SIG-M5 treated with dmso at 0.1 percent for 504 hours (cell line): ENCODE measurements at regions not wholly inside any gene's neighbourhood (a gene's known extent, or its start where the extent isn't known, plus 50 kb on each side); places are given as distances from the start of the nearest gene placed in this dataset.
A peak's percentile ranks its signal among the peaks of the same experiment; 100 is the strongest.

ENCODE experiments used
- DNase-seq: peaks from one replicate; lab custom pipeline; 2025; ENCODE audit not compliant: unreplicated experiment; lab: John Stamatoyannopoulos, UW

DNA sequence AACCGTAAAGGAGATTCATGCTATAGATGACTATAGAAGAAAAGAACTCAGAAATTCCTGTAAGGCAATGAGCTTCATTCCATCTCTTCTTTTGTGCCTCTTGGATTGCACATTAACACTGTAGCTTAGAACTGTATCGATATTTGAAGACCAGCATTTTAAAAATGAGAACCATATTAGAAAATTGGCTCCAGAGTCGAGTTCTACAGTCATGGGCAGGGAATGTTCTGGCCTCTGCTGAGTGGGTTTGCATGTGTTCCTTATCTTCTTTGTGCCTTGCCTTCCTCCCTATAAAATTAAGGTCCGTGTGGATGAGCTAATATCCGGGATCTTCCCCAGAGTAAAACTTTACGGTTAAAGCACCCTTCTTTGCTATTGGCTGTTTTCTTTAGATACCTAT lies 77.4 kb upstream of the PLCL2 start:
- no peak for DNase-seq

DNA sequence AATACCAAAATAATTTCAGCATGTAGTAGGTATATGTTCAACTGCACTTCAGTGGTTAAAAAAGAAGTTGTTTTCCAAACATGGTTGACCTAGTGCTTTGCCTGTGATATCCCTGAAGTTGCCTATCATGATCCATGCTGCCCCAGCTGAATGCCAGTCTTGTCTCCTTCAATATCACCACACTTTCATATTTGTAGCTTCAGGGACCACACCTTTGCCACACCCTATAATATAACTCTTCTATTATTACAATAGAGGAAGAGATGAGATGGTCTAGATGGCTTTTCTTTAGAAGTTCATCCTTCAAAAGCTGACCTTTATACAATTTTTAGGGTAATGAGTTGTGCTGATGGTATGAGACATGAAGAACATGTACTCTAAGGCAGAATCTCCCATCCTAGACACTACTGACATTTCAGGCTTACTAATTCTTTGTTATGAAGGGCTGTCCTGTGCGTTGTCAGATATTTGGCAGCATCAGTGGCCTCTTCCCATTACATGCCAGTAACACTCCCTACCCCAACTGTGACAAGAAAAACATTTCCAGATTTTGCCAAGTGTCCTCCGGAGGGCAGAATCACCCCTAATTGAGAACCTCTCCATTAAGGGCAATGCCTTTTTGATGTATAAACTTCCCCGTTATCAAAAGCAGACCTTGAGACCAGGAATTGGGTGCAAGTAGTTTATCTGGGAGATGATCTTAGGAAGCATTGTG lies 76.2 kb upstream of the PLCL2 start:
- DNase-seq: no peak

DNA sequence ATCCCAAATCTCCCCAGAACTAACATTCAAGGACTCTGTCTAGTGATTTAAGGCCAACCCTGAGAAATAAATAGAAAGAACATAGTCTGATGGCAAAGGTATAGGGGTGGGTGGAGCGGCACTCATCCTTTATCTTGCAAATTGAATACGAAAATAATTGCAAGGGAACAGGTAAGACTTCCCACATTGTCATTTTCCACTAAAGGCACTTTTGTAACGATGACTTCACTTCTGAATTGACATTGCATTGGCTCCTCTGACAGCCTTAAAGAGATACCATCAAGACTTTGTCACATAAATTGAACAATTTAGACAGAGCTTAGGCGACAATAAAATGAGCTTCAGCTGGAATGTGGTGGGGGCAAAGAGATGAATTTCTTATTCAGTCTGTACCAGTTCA lies 75.3 kb upstream of the PLCL2 start:
- DNase-seq: no peak

DNA sequence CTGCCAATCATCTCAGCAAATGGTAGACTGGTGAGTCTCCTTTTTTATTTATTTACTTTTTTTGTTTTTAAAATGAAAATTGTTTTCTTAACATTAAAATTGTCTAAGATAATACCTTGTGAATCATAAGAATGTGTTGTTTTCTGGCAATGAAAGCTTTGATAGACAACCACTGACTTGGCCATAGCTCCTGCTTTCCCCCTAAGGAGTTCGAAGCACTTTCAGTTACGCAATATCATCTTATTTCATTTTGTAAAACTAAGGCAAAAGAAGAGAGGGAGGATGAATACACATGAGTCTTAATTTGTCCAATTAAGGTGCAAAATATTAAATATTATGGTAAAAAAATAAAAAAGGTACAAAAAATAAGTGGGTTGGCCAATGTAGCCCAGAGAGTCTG lies 74.8 kb upstream of the PLCL2 start:
- DNase-seq: no peak

DNA sequence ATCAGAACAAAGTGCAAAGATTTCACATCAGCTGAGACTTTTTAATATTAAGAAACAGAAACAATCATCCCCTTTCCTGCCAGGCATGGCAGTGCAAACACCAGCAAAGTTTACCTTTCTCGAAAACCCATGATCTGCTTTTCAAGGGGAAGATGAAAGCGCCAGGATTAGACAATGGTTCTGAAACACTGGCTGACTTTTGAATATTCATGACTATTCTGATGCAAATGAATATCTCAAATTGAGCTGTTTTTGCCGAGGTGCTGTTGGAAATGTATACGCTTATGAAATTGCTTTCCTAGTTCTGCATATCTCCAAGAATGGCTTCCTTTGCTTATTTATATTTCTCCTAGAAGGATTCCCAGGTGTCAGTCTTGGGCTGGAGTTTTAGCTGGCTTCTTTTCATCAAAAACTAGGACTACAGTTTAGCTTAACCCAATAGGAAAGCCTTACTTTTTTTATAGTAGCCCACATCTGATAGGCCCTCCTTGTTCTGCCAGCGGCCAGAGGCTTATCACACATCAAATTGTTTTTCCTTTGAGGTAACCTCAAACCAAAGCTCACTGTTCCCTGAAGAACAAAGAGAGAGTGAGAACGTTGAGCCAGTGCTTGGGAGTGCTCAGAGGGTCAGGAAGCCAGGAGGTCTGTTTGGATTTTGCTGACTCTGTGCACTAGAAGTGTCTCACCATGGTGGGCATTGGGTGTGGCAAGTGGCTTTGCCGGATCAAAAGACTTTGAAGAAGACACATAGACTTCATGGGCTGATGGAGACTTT lies 74.0 kb upstream of the PLCL2 start:
- no peak for DNase-seq

DNA sequence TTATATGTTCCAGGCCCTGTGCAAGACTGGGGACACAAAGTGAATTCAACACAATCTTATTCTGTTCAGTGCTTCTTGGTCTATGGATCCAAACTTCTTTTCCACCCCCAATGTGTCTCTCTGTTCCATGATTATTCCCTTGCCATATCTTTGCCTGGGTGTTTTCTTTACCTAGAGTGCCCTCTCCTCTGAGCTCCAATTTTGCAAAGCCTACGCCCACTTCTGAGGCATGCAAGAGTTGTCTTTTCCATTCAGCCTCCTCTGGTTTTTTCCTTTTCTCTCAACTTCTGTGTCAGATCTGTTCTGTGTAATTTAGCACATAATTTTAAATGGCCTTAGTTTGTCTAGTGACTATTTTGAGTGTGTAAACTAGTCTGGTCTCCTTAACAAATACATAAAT lies 72.8 kb upstream of the PLCL2 start:
- no peak for DNase-seq

DNA sequence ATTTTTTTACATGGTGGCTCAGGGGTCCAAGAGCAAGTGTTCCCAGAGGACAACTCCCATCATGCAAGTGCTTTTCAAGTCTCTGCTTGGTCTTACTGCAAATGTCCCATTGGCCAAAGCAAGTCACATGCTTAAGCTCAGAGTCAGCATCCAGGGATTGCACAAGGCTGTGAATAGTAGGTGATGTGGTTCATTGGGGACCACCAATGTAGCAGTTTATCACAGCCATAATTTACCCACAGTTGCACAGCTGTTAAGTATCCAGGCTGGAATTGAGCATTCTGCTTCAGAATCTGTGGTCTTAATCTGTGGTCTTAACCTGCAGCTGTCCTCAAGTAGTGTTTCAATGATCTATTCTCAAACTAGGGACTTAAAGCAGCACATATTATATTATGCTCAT lies 71.4 kb upstream of the PLCL2 start:
- no peak for DNase-seq

DNA sequence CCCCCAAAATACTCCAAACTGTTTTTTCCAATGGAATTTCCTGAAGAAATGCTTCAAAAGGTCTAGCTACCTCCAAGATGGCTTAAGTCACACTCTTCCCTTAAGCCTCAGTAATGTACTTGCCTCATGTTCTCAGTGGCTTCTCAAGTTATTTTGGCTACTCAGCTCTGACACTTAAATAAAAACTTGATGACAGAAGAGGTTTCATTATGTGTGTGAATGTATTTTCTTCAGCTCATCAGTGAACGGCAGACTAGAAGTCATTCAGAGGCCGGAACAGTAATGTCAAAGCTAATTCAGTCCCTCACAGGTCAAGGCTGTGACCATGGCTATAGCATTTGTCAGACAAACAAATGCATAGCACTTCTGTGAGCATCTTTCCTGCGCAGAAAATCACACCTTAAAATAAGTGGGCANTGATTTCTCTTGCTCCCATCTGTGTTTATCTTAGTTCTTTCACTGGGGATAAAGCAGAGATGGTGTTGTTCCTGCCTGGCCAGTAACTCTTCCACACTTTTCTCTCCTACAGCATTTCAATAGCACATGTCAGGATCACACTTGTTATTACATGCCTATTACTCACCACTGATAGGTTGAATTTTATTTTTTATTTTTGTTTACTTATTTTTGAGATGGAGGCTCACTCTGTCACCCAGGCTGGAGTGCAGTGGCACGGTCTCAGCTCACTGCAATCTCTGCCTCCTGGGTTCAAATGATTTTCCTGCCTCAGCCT lies 68.5 kb upstream of the PLCL2 start:
- no peak for DNase-seq

DNA sequence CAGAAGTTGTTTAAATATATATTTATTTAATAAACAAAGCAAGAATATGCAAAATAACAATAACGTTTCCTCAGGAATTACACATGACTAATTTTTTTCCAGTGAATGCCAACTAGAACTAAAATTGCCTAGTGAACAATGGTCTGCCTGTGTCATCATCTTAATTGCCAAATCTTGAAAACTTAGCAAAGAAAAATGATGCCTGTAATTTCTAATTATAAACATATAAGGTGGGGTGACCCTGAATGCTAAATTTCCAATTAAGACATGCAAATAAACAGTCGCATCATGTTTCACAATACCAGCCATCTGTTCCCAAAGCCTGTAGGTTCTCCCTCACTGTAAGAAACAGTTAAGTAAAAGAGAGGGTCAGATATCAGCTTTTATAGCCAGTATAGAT lies 67.6 kb upstream of the PLCL2 start:
- no peak for DNase-seq

DNA sequence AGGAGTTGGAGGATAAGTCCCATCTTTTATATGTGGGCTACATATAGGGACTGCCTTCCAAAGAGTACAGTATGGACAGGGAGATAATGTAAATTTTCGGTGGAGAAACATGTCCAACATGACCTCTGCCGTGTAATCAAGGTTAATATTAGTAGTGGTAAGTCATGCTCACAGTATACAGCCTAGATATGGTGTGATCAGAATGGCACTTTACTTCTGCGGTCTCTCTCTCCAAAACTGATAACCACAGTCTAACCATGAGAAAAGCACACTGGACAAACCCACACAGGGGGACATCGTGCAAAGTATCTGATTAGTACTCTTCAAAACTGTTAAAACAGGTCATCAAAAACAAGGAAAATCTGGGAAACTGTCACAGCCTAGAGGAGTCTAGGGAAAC lies 66.6 kb upstream of the PLCL2 start:
- DNase-seq: no peak

DNA sequence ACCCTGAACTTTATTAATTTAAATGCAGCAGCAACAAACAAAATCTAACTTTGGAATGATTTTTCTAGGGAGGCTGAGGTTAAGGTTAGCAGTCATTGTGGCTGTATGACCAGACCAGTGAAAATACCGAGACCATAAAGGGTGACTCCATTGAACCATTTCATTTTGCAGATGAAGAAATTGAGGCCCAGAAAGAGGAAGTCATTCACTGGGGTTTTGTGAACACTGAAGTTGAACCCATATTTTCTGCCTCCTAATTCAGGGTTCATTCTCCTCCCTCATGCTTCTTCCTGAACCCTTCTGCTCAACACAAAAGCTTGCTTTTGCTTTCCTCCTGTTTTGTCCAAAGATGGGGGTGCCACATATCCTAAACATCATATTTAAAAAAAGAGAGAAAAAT lies 65.8 kb upstream of the PLCL2 start:
- no peak for DNase-seq

DNA sequence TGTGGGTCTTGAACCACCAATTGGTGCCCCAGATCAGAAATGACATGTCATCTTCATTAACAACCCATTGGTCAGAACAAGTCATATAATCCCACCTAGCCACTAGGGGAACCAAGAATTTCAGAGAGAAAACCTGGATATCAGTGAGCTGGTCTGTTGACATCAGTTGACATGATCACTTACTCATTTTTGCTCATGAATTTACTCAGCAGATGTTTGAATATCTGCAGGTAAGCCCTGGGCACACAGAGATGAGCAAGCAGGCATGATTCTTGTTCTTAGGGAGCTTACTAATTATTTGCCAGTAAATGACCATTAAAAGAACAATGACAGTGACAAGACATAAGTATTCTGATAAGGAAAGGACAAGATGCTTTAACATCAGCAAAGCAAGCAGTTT lies 64.3 kb upstream of the PLCL2 start:
- DNase-seq: no peak

DNA sequence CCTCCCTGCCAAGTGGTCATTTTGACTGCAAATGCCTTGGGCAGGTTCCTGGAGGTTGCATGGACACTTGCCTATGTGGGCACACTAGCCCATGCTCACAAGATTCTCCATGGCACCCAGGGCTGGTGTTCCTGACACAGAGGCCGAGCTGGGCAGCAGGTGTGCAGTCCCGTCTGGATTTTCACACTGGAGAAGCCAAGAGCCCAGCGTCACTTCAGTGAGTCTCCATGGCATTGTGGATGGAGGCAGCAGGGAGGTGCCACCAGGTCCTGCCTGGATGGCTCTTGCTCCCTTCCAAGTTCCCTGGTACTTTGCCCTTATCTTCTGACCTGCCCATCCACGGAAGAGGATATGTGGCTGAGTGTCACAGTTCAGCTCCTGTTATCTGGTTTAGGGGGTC lies 63.7 kb upstream of the PLCL2 start:
- no peak for DNase-seq

DNA sequence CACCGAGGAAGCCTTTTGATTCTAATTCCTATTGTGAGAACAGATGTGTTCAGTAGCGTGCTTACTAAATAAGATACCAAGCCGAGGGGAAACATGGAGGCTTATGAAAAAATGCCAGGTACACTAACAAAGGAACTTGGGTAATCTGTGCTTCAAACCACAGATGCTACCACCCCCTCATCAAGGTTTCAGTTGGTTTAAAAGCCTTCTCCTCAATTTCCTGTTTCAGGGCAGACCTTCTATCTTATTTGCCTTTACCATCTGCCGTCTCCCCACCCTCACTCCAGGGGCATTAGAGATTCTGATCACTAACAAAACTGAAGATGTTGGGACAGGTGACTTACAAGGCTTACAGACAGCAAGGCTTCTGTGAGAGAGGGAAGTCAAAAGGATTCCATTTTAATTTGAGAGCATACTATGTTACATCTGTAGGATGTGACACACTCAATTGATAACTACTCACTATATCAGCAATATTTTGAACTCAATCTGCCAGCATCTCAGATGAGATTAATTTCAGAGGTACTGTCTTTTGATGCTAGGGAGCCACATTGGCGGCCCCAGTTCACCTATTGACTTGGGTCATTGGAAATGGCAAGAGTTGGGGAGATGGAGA lies 60.6 kb upstream of the PLCL2 start:
- no peak for DNase-seq

DNA sequence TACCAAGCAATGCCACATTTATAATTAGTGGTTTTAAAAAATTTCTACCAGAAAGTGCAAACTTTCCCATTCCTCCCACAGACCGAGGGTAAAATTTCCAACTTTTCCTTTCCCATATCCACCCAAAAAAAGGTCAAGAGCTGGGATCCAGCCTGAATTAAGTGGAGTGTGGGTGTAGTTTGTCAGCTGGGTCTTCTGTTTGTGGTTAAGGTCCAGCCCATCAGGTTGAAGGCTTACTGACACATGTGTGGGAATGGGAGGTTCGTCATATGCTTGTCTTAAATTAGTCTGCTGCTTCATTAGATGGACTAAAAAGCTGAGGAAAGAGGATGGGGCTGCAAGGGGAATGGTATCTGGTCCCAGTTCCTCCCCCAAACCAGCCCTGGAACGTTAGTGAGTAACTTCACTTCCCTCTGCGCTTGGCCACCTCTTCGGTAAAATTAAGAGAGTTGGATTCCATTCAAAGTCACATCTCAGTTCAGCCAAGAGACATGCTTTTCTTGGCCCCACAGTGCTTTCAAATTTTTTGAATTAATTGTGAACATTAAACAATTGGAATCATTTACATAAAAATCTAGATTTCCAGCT lies 59.0 kb upstream of the PLCL2 start:
- DNase-seq: no peak

DNA sequence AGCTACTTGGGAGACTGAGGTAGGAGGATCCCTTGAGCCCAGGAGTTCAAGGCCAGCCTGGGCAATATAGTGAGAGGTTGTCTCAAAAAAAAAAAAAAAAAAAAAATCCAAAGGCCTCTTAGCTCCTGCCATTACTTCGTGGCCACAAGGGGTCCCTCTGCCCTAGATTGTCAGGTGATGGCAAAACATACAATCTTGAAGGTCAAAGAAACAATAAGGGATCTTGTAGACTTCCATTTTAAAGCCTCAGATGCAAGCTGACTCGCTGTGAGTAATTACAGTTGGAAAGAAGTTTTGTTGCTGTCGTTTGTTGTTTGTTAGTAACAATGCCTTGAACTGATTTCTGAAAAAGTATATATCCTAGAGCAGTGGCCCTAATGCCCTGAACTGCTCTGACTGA lies 55.9 kb upstream of the PLCL2 start:
- peak; percentile 43 for DNase-seq

DNA sequence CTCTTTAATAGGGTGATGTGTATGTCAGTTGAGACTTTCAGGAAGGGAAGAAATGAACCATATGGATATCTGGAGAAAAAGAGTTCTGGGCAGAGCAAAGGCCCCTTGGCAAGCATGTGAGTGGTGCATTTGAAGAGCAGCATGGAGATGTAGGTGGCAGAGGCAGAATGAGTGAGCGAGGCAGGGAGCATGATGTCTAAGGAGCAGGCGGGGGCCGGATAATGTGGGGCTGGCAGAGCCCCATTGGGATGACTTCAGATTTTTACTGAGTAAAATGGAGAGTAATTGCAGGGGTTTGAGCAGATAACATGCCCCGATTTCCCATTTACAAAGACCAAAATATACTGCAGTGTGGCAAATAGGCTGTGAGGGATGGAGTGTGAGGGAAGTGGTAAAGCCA lies 52.9 kb upstream of the PLCL2 start:
- no peak for DNase-seq

DNA sequence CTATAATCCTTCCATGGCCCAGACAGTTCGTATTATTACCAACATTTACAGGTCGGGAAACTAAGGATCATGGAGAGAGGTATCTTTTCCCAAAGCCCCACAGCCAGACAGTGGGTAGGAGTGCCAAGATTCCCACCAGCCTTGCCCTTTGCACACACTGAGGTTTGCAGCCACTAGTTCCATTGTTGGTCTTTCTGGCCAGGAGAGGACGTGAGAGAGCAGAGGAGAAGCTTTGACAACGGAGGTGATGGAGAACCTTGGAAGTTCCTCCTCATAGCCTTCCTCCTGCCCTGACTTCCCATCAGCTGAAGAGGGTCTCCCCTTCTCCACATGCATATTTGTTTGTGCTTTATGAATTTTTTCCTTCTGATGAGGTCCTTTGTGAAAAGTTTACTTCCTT lies 50.5 kb upstream of the PLCL2 start:
- DNase-seq: no peak

DNA sequence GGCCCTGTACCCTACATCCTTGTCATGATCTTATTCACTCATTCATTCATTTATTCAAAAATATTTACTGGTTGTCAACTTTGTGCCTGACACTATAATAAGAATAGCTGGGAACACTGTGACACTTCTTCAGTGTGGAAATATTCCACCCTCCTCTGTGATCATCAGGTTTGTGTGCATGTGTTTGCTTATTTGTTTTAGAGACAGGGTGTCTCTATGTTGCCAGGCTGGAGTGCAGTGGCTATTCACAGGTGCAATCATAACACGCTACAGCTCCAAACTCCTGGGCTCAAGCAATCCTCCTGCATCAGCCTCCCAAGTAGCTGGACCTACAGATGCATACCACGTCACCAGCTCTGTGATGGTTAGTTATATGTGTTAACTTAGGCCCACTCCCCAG lies 50.0 kb upstream of the PLCL2 start:
- DNase-seq: no peak
